Hematopoietic multipotent progenitor cell (in vitro differentiated cells): ENCODE measurements at regions not wholly inside any gene's neighbourhood (a gene's known extent, or its start where the extent isn't known, plus 50 kb on each side); places are given as distances from the start of the nearest gene placed in this dataset.

Experiments
- DNase-seq, 3 donors: peaks; one replicate each; pipeline ENCODE4 v3.0.0-alpha.2; 2011 to 2015; ENCODE audit warnings: low read depth in 2 of 3, low spot score in 2 of 3

DNA sequence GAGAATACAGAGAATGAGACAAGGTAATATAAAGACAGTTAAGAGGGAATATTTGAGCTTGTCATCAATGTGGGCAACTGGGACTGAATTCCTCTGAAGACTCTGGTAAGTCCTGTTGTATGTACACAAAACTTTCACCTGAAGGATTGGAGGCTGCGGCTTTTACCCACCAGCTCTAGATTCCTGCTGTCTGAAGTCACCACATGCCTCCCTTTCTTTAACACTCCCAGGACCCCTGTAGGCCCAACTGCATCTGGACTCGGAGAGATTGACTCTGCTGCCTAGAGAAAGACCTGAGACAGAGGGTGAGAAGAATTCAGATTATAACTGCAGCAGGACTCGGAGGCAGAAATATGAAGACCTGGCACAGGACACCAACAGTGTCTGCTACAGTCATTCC is 1048.0 kb downstream of the PDHA2 start:
- DNase-seq, result no peak

GRCh38 chr4:96894621-96895020 is 1054.7 kb downstream of the PDHA2 start:
- DNase-seq, result no peak

DNA sequence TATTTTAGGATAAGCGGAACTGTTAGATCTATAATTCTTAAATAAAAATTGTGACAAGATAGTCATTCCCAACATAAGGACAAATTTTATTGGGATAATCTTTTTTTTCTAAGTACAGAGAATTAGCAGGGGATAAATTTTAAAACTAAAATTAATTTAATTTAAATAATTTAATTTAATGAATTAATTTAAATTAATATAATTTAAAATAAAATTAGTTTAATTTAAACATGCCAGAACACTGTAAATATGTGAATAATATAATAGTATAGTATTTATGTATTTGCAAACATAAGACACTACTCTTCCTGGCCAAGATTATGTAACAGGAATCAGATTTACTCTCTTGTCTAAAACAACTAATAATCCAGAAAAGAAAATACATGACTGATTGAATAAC is 1055.9 kb downstream of the PDHA2 start:
- DNase-seq, result no peak

DNA sequence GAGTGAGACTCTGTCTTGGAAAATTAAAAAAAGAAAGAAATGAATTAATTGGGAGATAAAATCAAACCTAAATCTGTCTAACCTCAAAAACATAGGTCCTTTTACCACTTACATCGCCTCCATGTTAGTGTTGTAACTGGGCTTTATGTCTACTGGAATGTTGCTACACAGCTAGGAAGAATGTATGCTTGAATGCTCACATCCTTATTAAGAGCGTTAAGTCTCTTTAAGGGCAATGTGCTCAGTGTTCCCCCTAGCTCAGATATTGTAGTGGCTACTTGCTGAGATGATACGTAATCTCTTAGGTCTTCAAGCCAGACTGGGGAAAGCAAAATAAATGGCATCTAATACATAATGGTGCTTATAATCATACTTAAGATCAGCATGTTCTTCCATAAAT is 1072.8 kb downstream of the PDHA2 start:
- no peak for DNase-seq

GRCh38 chr4:96913441-96914080 is 1073.7 kb downstream of the PDHA2 start:
- DNase-seq, result no peak

DNA sequence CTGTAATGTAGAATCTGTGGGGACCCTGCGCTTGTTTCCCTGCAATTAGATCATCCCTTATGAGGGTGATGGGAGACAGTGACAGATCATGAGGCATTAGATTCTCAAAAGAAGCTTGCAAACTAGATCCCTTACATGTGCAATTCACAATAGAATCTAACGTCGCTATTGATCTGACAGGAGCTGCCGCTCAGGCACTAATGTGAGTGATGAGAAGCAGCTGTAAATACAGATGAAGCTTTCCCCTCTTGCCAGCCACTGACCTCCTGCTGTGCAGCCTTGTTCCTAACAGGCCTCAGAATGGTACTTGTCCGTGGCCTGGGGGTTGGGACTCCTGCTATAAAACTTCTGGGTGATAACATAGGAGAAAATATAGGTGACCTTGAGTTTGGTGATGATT is 1076.8 kb downstream of the PDHA2 start:
- DNase-seq, result no peak

GRCh38 chr4:96936886-96937285 is 1097.0 kb downstream of the PDHA2 start:
- DNase-seq, result no peak

DNA sequence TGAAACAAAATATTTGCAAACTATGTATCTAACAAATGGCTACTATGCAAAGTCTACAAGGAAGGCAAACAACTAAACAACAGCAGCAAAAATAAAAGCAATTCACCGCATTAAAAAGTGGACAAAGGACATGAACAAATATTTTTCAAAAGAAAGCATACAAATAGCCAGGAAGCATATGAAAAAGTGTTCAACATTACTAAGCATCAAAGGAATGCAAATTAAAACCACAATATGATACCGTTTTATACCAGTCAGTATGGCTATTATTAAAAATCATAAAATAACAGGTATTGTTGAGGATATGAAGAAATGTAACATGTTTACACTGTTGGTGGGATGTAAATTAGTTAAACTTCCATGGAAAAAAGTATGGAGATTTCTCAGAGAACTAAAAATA is 1106.7 kb downstream of the PDHA2 start:
- no peak for DNase-seq

- no peak for DNase-seq
Observed at GRCh38 chr4:96952610-96953009, 1112.7 kb downstream of the PDHA2 start.

DNA sequence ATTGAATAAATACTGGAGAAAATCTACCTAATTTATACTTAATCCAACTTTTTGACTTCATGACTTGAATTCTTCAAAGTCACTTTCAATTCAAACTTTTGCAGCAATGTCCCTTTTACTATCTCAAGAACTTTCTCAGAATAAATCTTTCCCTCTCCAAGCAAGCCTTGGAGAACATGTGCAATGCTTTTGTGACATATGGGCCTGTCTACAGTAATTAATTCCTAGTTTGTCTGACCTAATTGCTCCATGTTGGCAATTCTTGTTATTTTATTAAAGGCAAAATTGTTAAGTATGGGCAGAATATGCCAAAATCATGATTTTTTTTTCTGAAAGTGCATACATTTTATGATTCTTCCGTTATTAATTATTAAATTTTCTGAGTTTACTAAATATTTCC is 1115.3 kb downstream of the PDHA2 start:
- no peak for DNase-seq

- DNase-seq, result no peak
Observed at GRCh38 chr4:96955691-96956090, 1115.8 kb downstream of the PDHA2 start.

- no peak for DNase-seq
Observed at GRCh38 chr4:96969455-96969854, 1129.6 kb downstream of the PDHA2 start.

GRCh38 chr4:96972920-96973319 is 1133.0 kb downstream of the PDHA2 start:
- DNase-seq, result no peak

- DNase-seq, result no peak
Observed at GRCh38 chr4:96974295-96974694, 1134.4 kb downstream of the PDHA2 start.

DNA sequence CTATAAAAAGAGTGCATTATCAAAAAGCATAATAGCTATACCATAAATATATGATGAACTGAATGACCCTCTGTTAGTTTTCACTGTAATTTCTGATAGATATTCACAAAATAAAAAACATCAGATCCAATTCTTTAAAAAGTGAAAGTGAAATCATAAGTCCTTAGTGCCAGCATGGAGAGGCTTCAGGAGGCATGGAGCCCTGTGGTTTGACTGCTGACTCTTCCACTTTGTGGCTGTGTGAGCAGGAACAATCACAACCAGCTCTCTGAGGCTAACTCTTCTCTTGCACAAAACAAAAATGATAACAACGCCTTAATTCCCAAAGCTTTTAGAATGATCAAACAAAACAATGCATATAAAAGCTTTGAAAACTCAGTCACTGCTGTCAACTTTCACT is 1143.9 kb downstream of the PDHA2 start:
- DNase-seq, result peak in 1 of 3 donors; percentile 10

- no peak for DNase-seq
Observed at GRCh38 chr4:96986816-96987215, 1146.9 kb downstream of the PDHA2 start.

DNA sequence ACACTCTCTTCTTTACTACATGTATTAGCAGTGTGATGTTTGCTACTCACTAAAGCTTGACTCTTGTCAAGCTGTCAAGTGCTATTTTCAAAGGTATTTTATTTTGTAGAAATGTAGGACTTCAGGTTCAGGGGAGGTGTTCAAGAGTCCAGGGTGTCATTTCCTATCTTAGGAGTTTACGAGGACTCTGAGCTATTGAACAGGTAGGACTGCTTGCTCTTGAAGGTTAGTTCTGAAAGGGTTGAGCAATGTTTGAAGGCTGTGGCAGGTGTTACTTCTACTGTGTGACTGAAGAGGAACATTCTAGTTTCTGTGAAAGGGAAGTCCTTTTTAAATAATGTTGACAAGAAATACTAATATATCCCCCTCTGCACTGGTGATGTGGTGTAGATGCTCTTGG is 1151.2 kb downstream of the PDHA2 start:
- no peak for DNase-seq

DNA sequence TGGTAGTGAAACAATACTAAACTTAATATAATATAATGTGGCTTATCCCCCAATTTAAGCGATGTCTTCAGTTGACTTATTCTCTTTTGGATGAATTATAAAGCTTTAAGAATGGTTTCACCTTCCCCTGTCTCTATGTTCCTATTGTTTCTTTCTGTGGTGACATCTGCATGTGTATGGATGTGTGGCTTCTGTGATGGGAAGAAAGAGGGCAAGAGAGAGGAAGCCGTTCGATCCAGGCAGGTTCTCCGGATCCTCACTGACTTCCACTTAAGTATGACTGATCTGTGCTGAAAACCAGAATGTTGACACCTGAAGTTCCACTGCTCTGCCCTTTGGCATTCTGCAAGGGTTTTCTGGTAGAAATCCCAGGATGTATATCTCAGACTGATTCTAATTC is 1150.8 kb downstream of the STPG2 start:
- no peak for DNase-seq

GRCh38 chr4:96993560-96993959 is 1149.7 kb downstream of the STPG2 start:
- DNase-seq, result peak in 1 of 3 donors; percentile 6

DNA sequence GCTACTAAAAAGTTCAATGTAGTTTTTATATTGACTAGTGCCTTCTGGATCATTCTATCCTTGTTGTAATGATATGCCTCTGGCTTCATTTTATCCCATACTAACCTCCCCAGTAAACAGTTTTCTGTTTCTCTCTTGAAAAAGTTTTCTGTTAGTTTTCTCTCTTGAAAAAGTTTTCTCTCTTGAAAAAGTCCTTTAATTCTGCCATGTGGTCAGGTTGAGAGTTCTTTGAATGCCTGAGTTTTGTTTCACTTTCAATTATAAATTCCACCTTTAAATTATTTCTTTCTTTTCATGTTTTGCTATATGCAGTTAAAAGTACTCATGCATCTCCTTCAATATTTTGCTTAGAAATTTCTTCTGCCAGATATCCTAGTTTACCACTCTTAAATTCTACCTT is 1139.6 kb downstream of the STPG2 start:
- DNase-seq, result peak in 1 of 3 donors; percentile 8

DNA sequence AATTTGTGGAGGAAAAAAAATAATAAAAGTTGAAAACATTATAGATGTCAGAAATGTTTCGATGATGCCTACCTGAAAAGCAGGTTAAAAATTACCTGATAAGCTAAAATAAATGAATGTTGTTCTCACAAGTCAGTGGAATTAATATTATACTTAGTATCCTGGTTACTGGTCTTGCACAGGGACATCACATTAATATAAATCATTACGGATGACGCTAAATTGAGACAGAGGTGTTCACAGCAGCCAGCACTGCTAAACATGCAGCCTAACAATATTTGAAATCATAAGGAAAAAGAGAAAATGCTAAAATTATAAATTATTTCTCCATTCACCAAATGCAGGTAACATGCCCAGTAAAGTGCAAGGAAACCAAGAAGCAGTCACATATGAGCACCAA is 1130.0 kb downstream of the STPG2 start:
- DNase-seq, result no peak

GRCh38 chr4:97013711-97014110 is 1129.6 kb downstream of the STPG2 start:
- DNase-seq, result peak in 2 of 3 donors; percentile 6 to 37

GRCh38 chr4:97015301-97015700 is 1128.0 kb downstream of the STPG2 start:
- no peak for DNase-seq
